ENCODE measurements at regions not wholly inside any gene's neighbourhood (a gene's known extent, or its start where the extent isn't known, plus 50 kb on each side); places are given as distances from the start of the nearest gene placed in this dataset.

- H3K9me3 ChIP-seq (replicated peaks in 1 of 3), result no peaks in the 10 kb centered on the region
- no peaks in the 10 kb centered on the region for H3K36me3 ChIP-seq (replicated peaks in 1 of 2)
- intact Hi-C loops (cut with DNase I), result no loop called here
- no peaks in the 10 kb centered on the region for H3K4me1 ChIP-seq (replicated peaks in 1 of 2)
- TF ChIP-seq POLR2A (IDR thresholded peaks at IDR 0.05) (no peak), CTCF (IDR thresholded peaks at IDR 0.05) (no peak)
- H3K27ac ChIP-seq, result no peak overlapping the region
- no peaks in the 10 kb centered on the region for H3K27me3 ChIP-seq
- WGBS, 4 donors, result 69 to 86% (median 78%) methylated on average over 1 of the region's 1 CpG
- no peak overlapping the region for H3K4me3 ChIP-seq
- no peak for DNase-seq
Measured at GRCh38 chr14:30138567-30138966, 210.9 kb upstream of the PRKD1 start.

DNA sequence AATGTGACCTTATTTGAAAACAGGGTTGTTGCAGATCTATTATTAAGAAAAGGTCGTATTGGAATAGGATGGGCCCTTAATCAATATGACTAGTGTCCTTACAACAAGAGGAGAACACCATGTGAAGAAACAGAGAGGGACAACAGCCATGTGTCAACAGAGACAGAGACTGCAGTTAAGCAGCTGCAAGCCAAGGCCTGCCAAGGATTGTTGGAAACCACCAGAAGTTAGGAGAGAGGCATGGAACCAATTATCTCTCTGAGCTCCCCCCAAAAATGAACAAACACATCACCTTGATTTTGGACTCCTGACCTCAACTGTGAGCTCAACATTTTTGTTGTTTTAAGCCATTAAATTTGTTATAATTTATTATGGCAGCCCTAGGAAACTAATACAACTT lies 214.6 kb upstream of the PRKD1 start:
- Histone ChIP-seq H3K4me1 (replicated peaks in 1 of 2) (no peaks in the 10 kb centered on the region), H3K4me3 (no peak overlapping the region), H3K36me3 (replicated peaks in 1 of 2) (no peaks in the 10 kb centered on the region), H3K9me3 (replicated peaks in 1 of 3) (peaks cover 0 to 8% (median 5%) of the 10 kb centered on the region in 3 donors), H3K27me3 (no peaks in the 10 kb centered on the region), H3K27ac (no peak overlapping the region)
- intact Hi-C loops (cut with DNase I), result no loop called here
- DNase-seq, result no peak
- TF ChIP-seq POLR2A (IDR thresholded peaks at IDR 0.05) (no peak), CTCF (IDR thresholded peaks at IDR 0.05) (no peak)
- WGBS, 4 donors, result 36 to 78% (median 64%) methylated on average over 1 of the region's 1 CpG

DNA sequence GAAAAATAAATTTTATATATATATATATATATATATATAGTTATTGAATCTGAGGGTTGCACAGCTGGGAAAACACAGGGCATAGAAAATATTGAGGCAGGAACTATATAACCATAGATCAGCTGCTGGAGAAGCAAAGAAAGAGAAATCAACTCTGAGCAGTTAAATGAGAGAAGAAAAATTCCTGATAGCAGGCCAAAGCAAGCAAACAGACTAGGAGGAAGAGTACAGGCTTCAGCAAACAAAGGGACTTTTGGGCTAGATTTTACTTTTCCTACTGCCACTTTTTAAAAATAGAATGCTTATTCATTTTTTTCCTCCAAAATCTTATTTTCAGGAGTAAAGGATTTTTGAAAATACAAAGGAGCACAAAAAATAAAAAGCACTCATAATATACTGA lies 216.0 kb upstream of the PRKD1 start:
- Histone ChIP-seq H3K27me3 (no peaks in the 10 kb centered on the region), H3K9me3 (replicated peaks in 1 of 3) (peaks cover 0 to 16% (median 5%) of the 10 kb centered on the region in 3 donors), H3K36me3 (replicated peaks in 1 of 2) (no peaks in the 10 kb centered on the region), H3K4me3 (no peak overlapping the region), H3K4me1 (replicated peaks in 1 of 2) (no peaks in the 10 kb centered on the region), H3K27ac (no peak overlapping the region)
- DNase-seq, result no peak
- TF ChIP-seq CTCF (IDR thresholded peaks at IDR 0.05) (no peak), POLR2A (IDR thresholded peaks at IDR 0.05) (no peak)
- intact Hi-C loops (cut with DNase I), result no loop called here

DNA sequence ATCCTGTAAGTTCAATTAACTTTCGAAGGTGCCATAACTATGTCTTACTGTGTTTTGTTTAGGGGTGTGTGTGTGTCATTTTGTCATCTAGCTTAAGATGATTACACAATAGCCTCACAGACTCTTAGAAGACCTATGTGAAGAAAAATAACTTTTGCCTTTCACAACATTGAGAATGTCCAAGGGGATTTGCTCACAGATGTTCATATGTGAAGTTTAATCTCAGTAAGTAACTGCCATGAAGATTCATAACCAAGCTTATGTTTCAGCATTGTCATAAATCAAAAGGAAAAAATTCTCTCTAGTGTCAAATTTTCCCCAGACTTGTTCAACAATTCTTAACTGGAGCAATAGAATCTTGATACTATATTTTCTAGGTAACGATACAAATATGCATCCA lies 226.1 kb upstream of the PRKD1 start:
- TF ChIP-seq POLR2A (IDR thresholded peaks at IDR 0.05), result no peak

GRCh38 chr14:30156571-30156970 lies 228.9 kb upstream of the PRKD1 start:
- intact Hi-C loops (cut with DNase I), result no loop called here
- Histone ChIP-seq H3K27ac (no peak overlapping the region), H3K4me1 (replicated peaks in 1 of 2) (no peaks in the 10 kb centered on the region), H3K9me3 (replicated peaks in 1 of 3) (no peaks in the 10 kb centered on the region), H3K27me3 (no peaks in the 10 kb centered on the region), H3K36me3 (replicated peaks in 1 of 2) (no peaks in the 10 kb centered on the region), H3K4me3 (no peak overlapping the region)
- WGBS, 4 donors, result 82 to 93% (median 85%) methylated on average over 9 of the region's 9 CpGs
- no peak for TF ChIP-seq POLR2A (IDR thresholded peaks at IDR 0.05)
- TF ChIP-seq CTCF (IDR thresholded peaks at IDR 0.05), result no peak
- DNase-seq, result no peak

More for the DNA sequence above, 226.1 kb upstream of the PRKD1 start:
- no peak overlapping the region for H3K4me3 ChIP-seq
- no peaks in the 10 kb centered on the region for H3K27me3 ChIP-seq
- intact Hi-C loops (cut with DNase I), result no loop called here
- peaks cover 0 to under 1% (median 0%) of the 10 kb centered on the region in 3 donors for H3K9me3 ChIP-seq (replicated peaks in 1 of 3)
- 71 to 88% (median 80%) methylated on average over 2 of the region's 2 CpGs for WGBS, 4 donors
- no peaks in the 10 kb centered on the region for H3K36me3 ChIP-seq (replicated peaks in 1 of 2)
- no peak overlapping the region for H3K27ac ChIP-seq
- no peak for DNase-seq
- H3K4me1 ChIP-seq (replicated peaks in 1 of 2), result no peaks in the 10 kb centered on the region
